ENCODE measurements at regions not wholly inside any gene's neighbourhood (a gene's known extent, or its start where the extent isn't known, plus 50 kb on each side); places are given as distances from the start of the nearest gene placed in this dataset.

DNA sequence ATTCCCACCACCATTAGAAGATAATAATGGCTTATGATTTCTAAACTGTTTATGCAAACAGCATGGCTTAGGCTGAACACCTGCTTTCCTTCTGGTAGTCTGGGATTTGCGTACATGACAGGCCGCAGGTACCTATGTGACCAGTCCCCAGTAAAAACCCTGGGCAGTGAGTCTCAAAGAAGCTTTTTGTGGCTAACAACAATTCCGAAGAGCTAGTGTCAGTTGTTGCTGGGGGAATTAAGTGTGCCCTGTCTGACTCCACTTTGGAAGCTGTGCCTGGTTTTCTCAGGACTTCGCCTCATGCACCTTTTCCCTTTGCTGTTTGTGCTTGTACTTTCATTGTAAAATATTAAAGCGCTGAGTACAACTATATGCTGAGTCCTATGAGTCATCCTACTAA, 250.2 kb upstream of the MIR17HG start:
- TF ChIP-seq POLR2A (IDR thresholded peaks at IDR 0.05) (no peak), POLR2AphosphoS5 (IDR thresholded peaks at IDR 0.05; ENCODE audit: insufficient read depth in 1 of 2, low read depth in 1 of 2) (no peak)

Measured in vagina (tissue), 2 donors.